Left lung (tissue), 4 donors: ENCODE measurements at regions not wholly inside any gene's neighbourhood (a gene's known extent, or its start where the extent isn't known, plus 50 kb on each side); places are given as distances from the start of the nearest gene placed in this dataset.

Experiments used
- ATAC-seq: fragments of 200-7000 bp; cut with Tn5 transposase; one replicate; pipeline ENCODE4 v1.9.1; 2020; ENCODE audit warnings: moderate library complexity
- DNase-seq, 4 donors: peaks; one replicate each; pipeline ENCODE4 v3.0.0-alpha.2; 2013 to 2020
- H3K27ac ChIP-seq, 2 donors: fragments of 200-600 bp; sonication (generic) in 1 of 2; one replicate each; pipeline versions ENCODE4 v1.5.0 to v1.8.0; 2020 to 2021
- H3K27me3 ChIP-seq, 2 donors: fragments of 200-600 bp; sonication (generic) in 1 of 2; one replicate each; pipeline versions ENCODE4 v1.5.0 to v1.8.0; 2020 to 2021
- H3K36me3 ChIP-seq, 2 donors: fragments of 200-600 bp; sonication (generic) in 1 of 2; one replicate each; pipeline versions ENCODE4 v1.5.0 to v1.8.0; 2020 to 2021
- H3K4me1 ChIP-seq, 2 donors: fragments of 200-600 bp; one replicate each; pipeline ENCODE4 v1.8.0; 2021
- H3K4me3 ChIP-seq, 2 donors: fragments of 200-600 bp; sonication (generic) in 1 of 2; one replicate each; pipeline versions ENCODE4 v1.5.0 to v1.8.0; 2020 to 2021; ENCODE audit warnings: mild to moderate bottlenecking in 1 of 2
- H3K9me3 ChIP-seq, 2 donors: fragments of 200-600 bp; sonication (generic) in 1 of 2; one replicate each; pipeline versions ENCODE4 v1.5.0 to v1.8.0; 2020 to 2021
- CTCF ChIP-seq, 2 donors: fragments of 200-600 bp; sonication (generic) in 1 of 2; IDR thresholded peaks; one replicate each; pipeline versions ENCODE4 v1.5.0 to v1.8.0; 2021; ENCODE audit warnings: antibody characterized with exemption in 2 of 2
- intact Hi-C, 2 donors: fragments of 100-400 bp; cut with DNase I; formaldehyde crosslinking; loops; one replicate each; pipeline versions ENCODE4 v1.11.2 to v1.14.2; 2022
- donor health status: DM: no; HTN: yes; CAD: no.
- donor health status: DM: no; HTN: no; CAD: no.

GRCh38 chr3:184440151-184440550 lies 60.3 kb downstream of the CHRD start:
- Histone ChIP-seq H3K36me3 (no peaks in the 10 kb centered on the region), H3K27ac (no peak overlapping the region), H3K4me1 (no peaks in the 10 kb centered on the region), H3K9me3 (peaks cover 0 to 7% of the 10 kb centered on the region in 2 donors), H3K4me3 (no peak overlapping the region), H3K27me3 (no peaks in the 10 kb centered on the region)
- DNase-seq (no peak), ATAC-seq (peak; percentile 71)
- TF ChIP-seq CTCF (IDR thresholded peaks at IDR 0.05) = no peak
- intact Hi-C loops = no loop called here

- no peaks in the 10 kb centered on the region for H3K36me3 ChIP-seq
- intact Hi-C loops = no loop called here
- no peaks in the 10 kb centered on the region for H3K27me3 ChIP-seq
- H3K4me1 ChIP-seq = no peaks in the 10 kb centered on the region
- no peak for ATAC-seq
- no peak overlapping the region for H3K4me3 ChIP-seq
- no peak for TF ChIP-seq CTCF (IDR thresholded peaks at IDR 0.05)
- no peak for DNase-seq
- peaks cover 0 to 7% of the 10 kb centered on the region in 2 donors for H3K9me3 ChIP-seq
- H3K27ac ChIP-seq = no peak overlapping the region
Observed at GRCh38 chr3:184441202-184441900, 61.5 kb downstream of the CHRD start.

- Histone ChIP-seq H3K4me3 (no peak overlapping the region), H3K4me1 (no peaks in the 10 kb centered on the region), H3K27me3 (no peaks in the 10 kb centered on the region), H3K36me3 (no peaks in the 10 kb centered on the region), H3K27ac (no peak overlapping the region), H3K9me3 (peaks cover 0 to 4% of the 10 kb centered on the region in 2 donors)
- DNase-seq (no peak), ATAC-seq (no peak)
- intact Hi-C loops = no loop called here
- no peak for TF ChIP-seq CTCF (IDR thresholded peaks at IDR 0.05)
Observed at GRCh38 chr3:184443364-184443763, 63.5 kb downstream of the CHRD start.

GRCh38 chr3:184443831-184444230 lies 64.0 kb downstream of the CHRD start:
- no peaks in the 10 kb centered on the region for H3K4me1 ChIP-seq
- DNase-seq (no peak), ATAC-seq (no peak)
- no peaks in the 10 kb centered on the region for H3K36me3 ChIP-seq
- no peak overlapping the region for H3K4me3 ChIP-seq
- no peak overlapping the region for H3K27ac ChIP-seq
- TF ChIP-seq CTCF (IDR thresholded peaks at IDR 0.05) = no peak
- intact Hi-C loops = no loop called here
- no peaks in the 10 kb centered on the region for H3K9me3 ChIP-seq
- no peaks in the 10 kb centered on the region for H3K27me3 ChIP-seq

- no peak overlapping the region for H3K4me3 ChIP-seq
- no peaks in the 10 kb centered on the region for H3K4me1 ChIP-seq
- DNase-seq = peak in 1 of 4 donors; percentile 55
- H3K27me3 ChIP-seq = no peaks in the 10 kb centered on the region
- intact Hi-C loops = no loop called here
- TF ChIP-seq CTCF (IDR thresholded peaks at IDR 0.05) = no peak
- no peaks in the 10 kb centered on the region for H3K9me3 ChIP-seq
- no peaks in the 10 kb centered on the region for H3K36me3 ChIP-seq
- H3K27ac ChIP-seq = peak overlapping the region; percentile 28 to 69
- peak; percentile 95 for ATAC-seq
Observed at GRCh38 chr3:184448321-184449160, 68.7 kb downstream of the CHRD start.
